ENCODE measurements at regions not wholly inside any gene's neighbourhood (a gene's known extent, or its start where the extent isn't known, plus 50 kb on each side); places are given as distances from the start of the nearest gene placed in this dataset.

DNA sequence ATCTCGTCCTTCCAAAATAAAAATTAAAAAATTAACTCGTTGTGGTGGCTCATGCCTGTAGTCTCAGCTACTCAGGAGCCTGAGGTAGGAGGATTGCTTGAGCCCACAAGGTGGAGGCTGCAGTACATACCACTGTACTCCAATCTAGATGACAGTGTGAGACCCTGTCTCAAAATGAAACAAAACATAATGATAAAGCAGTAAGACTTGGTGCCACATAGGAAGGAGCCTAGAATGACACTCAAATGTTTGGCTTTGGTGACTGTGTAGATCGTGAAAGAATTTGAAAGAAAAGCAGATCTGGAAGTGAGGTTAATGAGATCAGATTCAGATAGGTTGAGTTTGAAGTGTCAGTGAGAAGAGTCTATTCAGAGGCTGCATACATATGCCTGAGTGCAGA is 150.1 kb upstream of the ATP2B1 start:
- TF ChIP-seq, protein P1, sequence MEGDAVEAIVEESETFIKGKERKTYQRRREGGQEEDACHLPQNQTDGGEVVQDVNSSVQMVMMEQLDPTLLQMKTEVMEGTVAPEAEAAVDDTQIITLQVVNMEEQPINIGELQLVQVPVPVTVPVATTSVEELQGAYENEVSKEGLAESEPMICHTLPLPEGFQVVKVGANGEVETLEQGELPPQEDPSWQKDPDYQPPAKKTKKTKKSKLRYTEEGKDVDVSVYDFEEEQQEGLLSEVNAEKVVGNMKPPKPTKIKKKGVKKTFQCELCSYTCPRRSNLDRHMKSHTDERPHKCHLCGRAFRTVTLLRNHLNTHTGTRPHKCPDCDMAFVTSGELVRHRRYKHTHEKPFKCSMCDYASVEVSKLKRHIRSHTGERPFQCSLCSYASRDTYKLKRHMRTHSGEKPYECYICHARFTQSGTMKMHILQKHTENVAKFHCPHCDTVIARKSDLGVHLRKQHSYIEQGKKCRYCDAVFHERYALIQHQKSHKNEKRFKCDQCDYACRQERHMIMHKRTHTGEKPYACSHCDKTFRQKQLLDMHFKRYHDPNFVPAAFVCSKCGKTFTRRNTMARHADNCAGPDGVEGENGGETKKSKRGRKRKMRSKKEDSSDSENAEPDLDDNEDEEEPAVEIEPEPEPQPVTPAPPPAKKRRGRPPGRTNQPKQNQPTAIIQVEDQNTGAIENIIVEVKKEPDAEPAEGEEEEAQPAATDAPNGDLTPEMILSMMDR (IDR thresholded peaks at IDR 0.05; ENCODE audit: borderline replicate concordance, extremely low read depth, low read length, poor library complexity, severe bottlenecking): no peak
- no peak for TF ChIP-seq EZH2 (IDR thresholded peaks at IDR 0.05; ENCODE audit: borderline replicate concordance, low read depth, low read length, severe bottlenecking)
